ENCODE measurements at regions not wholly inside any gene's neighbourhood (a gene's known extent, or its start where the extent isn't known, plus 50 kb on each side); places are given as distances from the start of the nearest gene placed in this dataset.
"Not testable (repeated sequence)": the region's sequence is repeated elsewhere in the genome, so short reads cannot be mapped to it uniquely, and the experiment has no call there.

GRCh38 chr5:37966291-37966690, 126.5 kb upstream of the GDNF start:
- no peaks in the 10 kb centered on the region for H3K36me3 ChIP-seq (ENCODE audit: control insufficient read depth, insufficient read depth, low read length)
- H3K27me3 ChIP-seq (ENCODE audit: control insufficient read depth, insufficient read depth, low read length) = no peaks in the 10 kb centered on the region
- no peak overlapping the region for H3K27ac ChIP-seq (ENCODE audit: low read depth, low read length)
- no peak overlapping the region for H3K4me3 ChIP-seq (ENCODE audit: low read depth, low read length)
- H3K4me1 ChIP-seq (ENCODE audit: control insufficient read depth, insufficient read depth, low read length) = no peaks in the 10 kb centered on the region
- H3K9ac ChIP-seq (ENCODE audit: low read depth, low read length) = no peak overlapping the region
- no peaks in the 10 kb centered on the region for H3K9me3 ChIP-seq (ENCODE audit: control insufficient read depth, insufficient read depth, low read length)

- Histone ChIP-seq H3K9me3 (ENCODE audit: control insufficient read depth, insufficient read depth, low read length) (peaks cover 23% of the 10 kb centered on the region), H3K36me3 (ENCODE audit: control insufficient read depth, insufficient read depth, low read length) (no peaks in the 10 kb centered on the region), H3K27me3 (ENCODE audit: control insufficient read depth, insufficient read depth, low read length) (no peaks in the 10 kb centered on the region), H3K9ac (ENCODE audit: low read depth, low read length) (no peak overlapping the region), H3K27ac (ENCODE audit: low read depth, low read length) (no peak overlapping the region), H3K4me1 (ENCODE audit: control insufficient read depth, insufficient read depth, low read length) (no peaks in the 10 kb centered on the region), H3K4me3 (ENCODE audit: low read depth, low read length) (no peak overlapping the region)
These were observed 122.5 kb upstream of the GDNF start for GRCh38 chr5:37962389-37962788.

- Histone ChIP-seq H3K36me3 (ENCODE audit: control insufficient read depth, insufficient read depth, low read length) (no peaks in the 10 kb centered on the region), H3K9ac (ENCODE audit: low read depth, low read length) (no peak overlapping the region), H3K27ac (ENCODE audit: low read depth, low read length) (no peak overlapping the region), H3K9me3 (ENCODE audit: control insufficient read depth, insufficient read depth, low read length) (peaks cover 23% of the 10 kb centered on the region), H3K4me1 (ENCODE audit: control insufficient read depth, insufficient read depth, low read length) (no peaks in the 10 kb centered on the region), H3K4me3 (ENCODE audit: low read depth, low read length) (no peak overlapping the region), H3K27me3 (ENCODE audit: control insufficient read depth, insufficient read depth, low read length) (no peaks in the 10 kb centered on the region)
These were observed 117.4 kb upstream of the GDNF start for GRCh38 chr5:37957218-37957617.

- no peak overlapping the region for H3K4me3 ChIP-seq (ENCODE audit: low read depth, low read length)
These were observed 115.9 kb upstream of the GDNF start for GRCh38 chr5:37955748-37956147.

GRCh38 chr5:37954561-37954960, 114.7 kb upstream of the GDNF start:
- H3K27ac ChIP-seq (ENCODE audit: low read depth, low read length) = no peak overlapping the region

More at GRCh38 chr5:37955748-37956147, 115.9 kb upstream of the GDNF start:
- Histone ChIP-seq H3K27ac (ENCODE audit: low read depth, low read length) (no peak overlapping the region), H3K27me3 (ENCODE audit: control insufficient read depth, insufficient read depth, low read length) (no peaks in the 10 kb centered on the region), H3K36me3 (ENCODE audit: control insufficient read depth, insufficient read depth, low read length) (no peaks in the 10 kb centered on the region), H3K9me3 (ENCODE audit: control insufficient read depth, insufficient read depth, low read length) (peaks cover 23% of the 10 kb centered on the region), H3K4me1 (ENCODE audit: control insufficient read depth, insufficient read depth, low read length) (no peaks in the 10 kb centered on the region), H3K9ac (ENCODE audit: low read depth, low read length) (no peak overlapping the region)

GRCh38 chr5:37951946-37952721, 112.3 kb upstream of the GDNF start:
- Histone ChIP-seq H3K27ac (ENCODE audit: low read depth, low read length) (no peak overlapping the region), H3K36me3 (ENCODE audit: control insufficient read depth, insufficient read depth, low read length) (no peaks in the 10 kb centered on the region), H3K4me3 (ENCODE audit: low read depth, low read length) (no peak overlapping the region)

More at GRCh38 chr5:37954561-37954960, 114.7 kb upstream of the GDNF start:
- Histone ChIP-seq H3K4me1 (ENCODE audit: control insufficient read depth, insufficient read depth, low read length) (no peaks in the 10 kb centered on the region), H3K27me3 (ENCODE audit: control insufficient read depth, insufficient read depth, low read length) (no peaks in the 10 kb centered on the region), H3K4me3 (ENCODE audit: low read depth, low read length) (no peak overlapping the region), H3K9me3 (ENCODE audit: control insufficient read depth, insufficient read depth, low read length) (peaks cover 15% of the 10 kb centered on the region), H3K9ac (ENCODE audit: low read depth, low read length) (no peak overlapping the region), H3K36me3 (ENCODE audit: control insufficient read depth, insufficient read depth, low read length) (no peaks in the 10 kb centered on the region)

GRCh38 chr5:37950436-37950835, 110.6 kb upstream of the GDNF start:
- no peaks in the 10 kb centered on the region for H3K4me1 ChIP-seq (ENCODE audit: control insufficient read depth, insufficient read depth, low read length)
- H3K4me3 ChIP-seq (ENCODE audit: low read depth, low read length) = no peak overlapping the region
- H3K9me3 ChIP-seq (ENCODE audit: control insufficient read depth, insufficient read depth, low read length) = no peaks in the 10 kb centered on the region
- no peak overlapping the region for H3K27ac ChIP-seq (ENCODE audit: low read depth, low read length)
- H3K27me3 ChIP-seq (ENCODE audit: control insufficient read depth, insufficient read depth, low read length) = no peaks in the 10 kb centered on the region
- no peak overlapping the region for H3K9ac ChIP-seq (ENCODE audit: low read depth, low read length)
- H3K36me3 ChIP-seq (ENCODE audit: control insufficient read depth, insufficient read depth, low read length) = no peaks in the 10 kb centered on the region

More at GRCh38 chr5:37951946-37952721, 112.3 kb upstream of the GDNF start:
- Histone ChIP-seq H3K27me3 (ENCODE audit: control insufficient read depth, insufficient read depth, low read length) (no peaks in the 10 kb centered on the region), H3K9ac (ENCODE audit: low read depth, low read length) (no peak overlapping the region), H3K9me3 (ENCODE audit: control insufficient read depth, insufficient read depth, low read length) (no peaks in the 10 kb centered on the region; the same call in 1 of the 2 replicates), H3K4me1 (ENCODE audit: control insufficient read depth, insufficient read depth, low read length) (no peaks in the 10 kb centered on the region)

GRCh38 chr5:37945446-37945845, 105.6 kb upstream of the GDNF start:
- Histone ChIP-seq H3K4me1 (ENCODE audit: control insufficient read depth, insufficient read depth, low read length) (no peaks in the 10 kb centered on the region), H3K36me3 (ENCODE audit: control insufficient read depth, insufficient read depth, low read length) (no peaks in the 10 kb centered on the region), H3K27me3 (ENCODE audit: control insufficient read depth, insufficient read depth, low read length) (no peaks in the 10 kb centered on the region), H3K27ac (ENCODE audit: low read depth, low read length) (no peak overlapping the region), H3K9me3 (ENCODE audit: control insufficient read depth, insufficient read depth, low read length) (no peaks in the 10 kb centered on the region), H3K4me3 (ENCODE audit: low read depth, low read length) (no peak overlapping the region), H3K9ac (ENCODE audit: low read depth, low read length) (no peak overlapping the region)

- not testable (repeated sequence) for H3K9ac ChIP-seq (ENCODE audit: low read depth, low read length); H3K27ac ChIP-seq (ENCODE audit: low read depth, low read length); H3K27me3 ChIP-seq (ENCODE audit: control insufficient read depth, insufficient read depth, low read length); H3K9me3 ChIP-seq (ENCODE audit: control insufficient read depth, insufficient read depth, low read length); H3K4me3 ChIP-seq (ENCODE audit: low read depth, low read length); H3K36me3 ChIP-seq (ENCODE audit: control insufficient read depth, insufficient read depth, low read length); H3K4me1 ChIP-seq (ENCODE audit: control insufficient read depth, insufficient read depth, low read length)
These were observed 103.3 kb upstream of the GDNF start for GRCh38 chr5:37943136-37943535.

DNA sequence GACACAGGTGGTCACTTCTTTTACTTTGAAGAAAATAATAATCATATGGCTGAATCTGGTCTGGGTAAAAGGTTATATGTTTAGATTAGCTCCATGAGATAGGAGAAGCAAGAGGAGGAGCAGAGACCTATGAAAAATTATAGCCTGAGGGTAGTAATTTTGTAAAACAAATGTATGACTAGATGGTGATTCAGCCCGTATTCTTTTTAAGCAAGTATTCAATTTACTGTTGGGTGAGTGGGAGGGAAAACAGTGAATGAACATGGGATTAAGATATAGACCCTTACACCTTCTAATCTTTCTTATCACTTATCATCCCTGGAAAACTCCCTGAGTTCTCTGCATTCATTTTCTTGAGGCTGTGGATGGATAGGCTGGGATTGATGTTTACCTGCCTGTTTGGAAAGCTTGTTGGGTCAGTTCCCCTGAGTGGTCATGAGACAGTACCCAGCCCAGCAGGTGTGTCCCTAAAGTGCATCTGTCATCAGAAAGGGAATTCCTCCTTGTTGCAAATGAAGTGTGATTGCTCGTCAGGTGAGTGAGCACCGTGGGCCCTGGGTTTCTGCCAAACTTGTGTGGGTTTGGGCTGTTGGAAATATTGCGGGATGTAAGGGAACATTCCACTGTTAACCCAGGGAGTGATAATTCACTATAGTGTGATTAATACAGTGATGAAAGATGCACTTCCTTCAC, 101.2 kb upstream of the GDNF start:
- Histone ChIP-seq H3K9me3 (ENCODE audit: control insufficient read depth, insufficient read depth, low read length) (no peaks in the 10 kb centered on the region), H3K27me3 (ENCODE audit: control insufficient read depth, insufficient read depth, low read length) (no peaks in the 10 kb centered on the region), H3K27ac (ENCODE audit: low read depth, low read length) (no peak overlapping the region), H3K4me3 (ENCODE audit: low read depth, low read length) (no peak overlapping the region), H3K9ac (ENCODE audit: low read depth, low read length) (no peak overlapping the region), H3K4me1 (ENCODE audit: control insufficient read depth, insufficient read depth, low read length) (no peaks in the 10 kb centered on the region), H3K36me3 (ENCODE audit: control insufficient read depth, insufficient read depth, low read length) (no peaks in the 10 kb centered on the region)

DNA sequence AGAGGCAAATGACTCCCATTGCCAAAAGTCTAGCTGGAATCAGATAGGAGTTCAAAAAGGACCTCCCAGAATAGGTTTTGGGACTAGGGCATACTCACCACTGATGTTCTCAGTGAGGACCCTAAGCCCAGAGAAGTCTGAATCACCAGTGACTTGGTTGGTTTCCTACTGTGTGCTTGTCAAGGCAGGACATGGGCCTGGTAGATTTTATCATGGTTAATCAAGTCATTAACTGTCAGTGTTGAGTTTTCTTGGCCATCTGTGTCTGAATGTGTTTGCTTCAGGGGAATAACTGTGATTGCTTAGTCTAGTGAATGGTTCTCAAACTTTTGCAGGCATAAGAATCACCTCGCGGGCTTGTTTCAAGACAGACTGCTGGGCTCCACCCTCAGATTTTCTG, 99.0 kb upstream of the GDNF start:
- H3K27me3 ChIP-seq (ENCODE audit: control insufficient read depth, insufficient read depth, low read length) = no peaks in the 10 kb centered on the region
- H3K4me1 ChIP-seq (ENCODE audit: control insufficient read depth, insufficient read depth, low read length) = no peaks in the 10 kb centered on the region
- no peaks in the 10 kb centered on the region for H3K36me3 ChIP-seq (ENCODE audit: control insufficient read depth, insufficient read depth, low read length)
- H3K9ac ChIP-seq (ENCODE audit: low read depth, low read length) = no peak overlapping the region
- H3K4me3 ChIP-seq (ENCODE audit: low read depth, low read length) = no peak overlapping the region
- no peaks in the 10 kb centered on the region for H3K9me3 ChIP-seq (ENCODE audit: control insufficient read depth, insufficient read depth, low read length)
- H3K27ac ChIP-seq (ENCODE audit: low read depth, low read length) = no peak overlapping the region

Data from HUES48 (cell line).